Stimulated activated CD4-positive, alpha-beta T cell treated with anti-CD3 and anti-CD28 coated beads, Interleukin-1b, Interleukin-23, amount 100 ng/mL, for 24 hours (primary cell): ENCODE measurements at regions not wholly inside any gene's neighbourhood (a gene's known extent, or its start where the extent isn't known, plus 50 kb on each side); places are given as distances from the start of the nearest gene placed in this dataset.
"Not testable (repeated sequence)": the region's sequence is repeated elsewhere in the genome, so short reads cannot be mapped to it uniquely, and the experiment has no call there.

Source experiments
- DNase-seq, 4 experiments: peaks; one replicate each; pipeline ENCODE4 v3.0.0-alpha.2; 2020; ENCODE audit warnings: low read depth in 4 of 4, low spot score in 1 of 4

DNA sequence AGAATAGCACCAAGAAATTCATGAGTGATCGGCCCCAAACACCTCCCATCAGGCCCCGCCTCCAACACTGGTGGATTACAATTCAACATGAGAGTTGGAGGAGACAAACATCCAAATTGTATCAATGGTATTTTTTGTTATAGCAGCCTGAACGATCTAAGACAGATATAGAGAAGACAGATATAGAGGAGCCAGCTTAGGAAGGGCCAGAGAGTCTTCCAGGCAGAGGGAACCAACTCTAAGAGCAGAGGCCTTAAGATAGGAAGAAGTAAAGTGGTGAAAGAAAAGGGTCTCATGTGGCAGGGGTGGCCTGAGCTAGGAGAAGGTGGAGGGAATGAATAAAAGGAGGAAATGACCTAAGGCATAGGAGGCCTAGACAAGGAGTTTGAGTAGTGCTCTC lies 158.8 kb upstream of the TBL1XR1 start:
- DNase-seq: no peak

DNA sequence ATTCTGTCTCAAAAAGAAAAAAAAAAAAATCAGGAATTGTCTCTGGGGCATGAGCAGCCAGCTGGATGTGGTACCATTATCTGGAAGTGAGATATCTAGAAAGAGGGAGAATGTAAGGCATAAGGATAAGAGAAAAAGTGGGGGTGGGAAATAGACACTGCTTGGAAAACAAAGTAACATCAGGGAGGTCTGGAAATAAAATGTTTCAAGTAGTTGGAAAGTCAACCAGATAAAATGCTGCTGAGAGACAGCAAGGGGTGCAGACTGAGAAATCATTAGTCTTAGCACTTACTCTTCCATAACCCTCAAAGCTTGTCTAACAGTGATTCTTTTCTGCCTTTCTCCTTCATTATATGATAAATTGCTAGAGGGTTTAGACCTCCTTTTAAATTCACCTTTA lies 159.7 kb upstream of the TBL1XR1 start:
- DNase-seq: no peak

DNA sequence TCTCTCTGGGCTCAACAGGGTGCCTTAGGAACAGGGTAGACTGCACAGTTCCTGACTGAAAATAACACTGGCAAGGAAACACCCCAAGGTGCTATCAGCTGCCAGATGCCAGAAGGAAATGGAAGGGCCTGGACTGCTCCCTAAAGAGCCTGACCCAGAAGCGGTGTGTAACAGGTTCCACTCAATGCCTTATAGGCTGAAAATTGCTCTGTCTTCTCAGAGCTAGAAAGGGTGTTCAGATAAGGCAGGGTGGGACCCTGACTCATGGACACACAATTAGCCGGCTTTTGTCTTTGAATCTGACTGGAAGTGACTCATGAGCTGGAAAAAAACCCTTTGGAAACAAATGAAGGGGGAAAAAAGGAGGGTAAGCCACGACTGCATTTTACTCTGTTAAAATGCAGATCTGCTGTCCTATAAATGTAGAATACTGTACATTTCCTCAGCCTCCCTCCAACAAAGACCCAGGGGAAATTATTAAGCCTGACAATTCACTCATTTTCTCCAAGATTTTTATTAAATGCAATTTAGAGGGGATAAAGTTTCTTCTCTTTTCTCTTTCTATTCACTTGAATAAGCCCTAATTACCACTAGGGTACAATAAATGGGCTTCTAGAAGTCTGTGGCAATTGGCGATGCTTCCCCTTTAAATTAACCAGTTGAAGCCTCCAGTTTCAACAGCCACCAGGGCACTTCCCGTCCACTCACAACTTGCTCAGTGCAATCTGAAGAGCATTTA lies 160.2 kb upstream of the TBL1XR1 start:
- no peak for DNase-seq

DNA sequence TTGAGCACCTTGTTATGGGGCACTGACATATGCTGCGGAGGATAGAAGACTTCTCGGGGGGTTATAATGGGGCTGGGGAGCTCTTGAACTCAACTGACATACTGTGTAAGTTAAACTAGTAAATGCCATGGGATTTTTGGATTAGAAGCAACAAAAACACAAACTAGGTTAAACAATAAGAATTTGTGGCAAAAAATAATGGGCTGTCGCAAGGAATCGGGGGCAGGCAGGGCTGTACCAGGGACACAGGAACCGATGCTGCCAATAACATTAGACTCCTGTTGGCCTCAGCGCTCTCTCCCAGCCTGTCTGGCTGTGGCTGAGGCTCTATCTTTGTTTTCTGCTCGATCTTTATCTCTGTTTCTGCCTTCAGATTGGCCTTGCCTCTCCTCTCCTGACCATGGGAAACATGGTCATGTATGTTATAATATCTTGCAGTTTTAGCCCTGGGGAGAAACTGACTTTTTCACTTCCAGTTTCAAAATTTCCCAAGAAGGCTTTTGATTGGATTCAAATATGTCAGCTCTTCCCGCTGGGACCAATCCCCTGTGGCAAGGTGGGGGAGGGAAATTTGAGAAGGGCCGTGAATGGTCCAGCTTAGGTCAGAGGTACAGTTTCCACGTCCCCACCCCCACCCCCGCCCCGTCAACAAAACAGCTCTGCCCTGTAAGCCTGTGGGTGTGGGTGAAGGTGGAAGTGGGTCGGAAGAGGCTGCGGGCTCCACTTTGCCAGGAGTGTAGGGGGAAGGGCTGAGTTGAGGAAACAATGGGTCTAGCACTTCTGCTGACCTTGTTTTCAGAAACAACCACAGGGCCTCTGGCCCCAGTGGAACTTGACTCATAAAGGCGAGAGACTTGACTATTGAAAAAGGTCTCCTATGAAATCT lies 161.1 kb upstream of the TBL1XR1 start:
- DNase-seq: peak in 1 of 4 experiments; percentile 53

DNA sequence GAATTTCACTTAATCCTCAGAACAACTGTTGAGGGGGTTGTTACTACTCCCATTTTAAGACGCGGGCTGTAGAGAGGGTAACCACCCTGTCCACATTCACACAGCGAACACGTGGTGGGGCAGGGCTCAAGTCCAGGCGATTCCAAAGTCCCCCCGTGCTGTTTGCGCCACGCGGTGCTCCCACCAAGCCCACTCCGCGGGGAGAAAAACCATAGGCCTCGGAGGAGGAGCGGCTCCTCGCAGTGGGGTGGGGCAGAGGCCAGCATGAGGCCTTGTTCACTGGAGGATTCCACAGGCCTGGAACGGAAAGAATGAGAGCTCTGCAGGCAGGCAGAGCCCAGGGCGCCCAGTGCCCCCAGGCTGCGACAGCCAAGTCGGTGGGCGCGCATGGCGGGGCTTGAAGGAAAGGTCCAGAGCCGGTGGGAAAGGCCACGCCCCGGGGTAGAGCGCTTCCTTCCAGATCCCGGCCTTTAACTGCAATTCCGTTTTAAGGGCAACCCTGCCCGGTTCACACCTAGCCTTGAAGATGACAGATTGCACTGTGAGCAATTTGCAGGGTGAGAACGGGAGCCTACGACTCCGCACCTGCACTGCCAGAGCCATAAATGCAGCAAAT lies 161.8 kb upstream of the TBL1XR1 start:
- no peak for DNase-seq

DNA sequence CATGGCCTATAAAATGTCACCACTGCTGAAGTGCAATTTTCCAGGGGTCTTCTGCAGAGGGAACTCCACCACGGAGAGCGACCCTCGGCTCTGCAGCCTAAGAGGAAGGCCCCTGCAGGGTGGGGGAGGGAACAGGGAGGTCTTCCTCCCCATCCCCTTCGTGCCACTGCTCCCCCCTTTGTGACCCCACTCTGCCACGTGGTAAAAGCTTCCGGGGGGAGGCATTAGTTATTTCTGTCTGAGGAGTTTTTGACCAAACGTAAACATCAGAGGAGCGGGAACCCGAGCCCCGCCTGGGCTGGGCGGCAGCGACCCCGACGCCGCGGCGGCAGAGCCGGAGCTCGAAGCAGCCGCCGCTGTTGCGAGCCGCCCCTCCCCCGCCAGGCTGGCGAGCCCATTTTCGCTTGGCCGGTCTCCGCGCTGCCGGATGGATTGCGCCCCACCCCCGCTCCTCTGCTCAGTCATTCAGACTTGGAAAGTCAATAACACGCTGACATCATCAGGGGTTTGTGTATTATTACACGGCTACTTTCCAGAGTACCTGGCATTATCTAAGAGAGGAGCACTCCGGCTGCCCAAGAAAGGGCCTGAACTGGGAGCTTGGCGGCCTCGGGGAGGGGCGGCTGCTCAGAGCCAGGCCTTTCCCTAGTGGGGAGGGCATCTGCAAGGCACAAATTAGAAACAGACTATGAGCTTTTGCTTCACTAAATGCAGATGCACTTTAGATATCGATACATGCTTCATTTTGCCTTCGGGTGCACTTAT lies 162.5 kb upstream of the TBL1XR1 start:
- peak; percentile 90 to 97 (median 93) for DNase-seq

DNA sequence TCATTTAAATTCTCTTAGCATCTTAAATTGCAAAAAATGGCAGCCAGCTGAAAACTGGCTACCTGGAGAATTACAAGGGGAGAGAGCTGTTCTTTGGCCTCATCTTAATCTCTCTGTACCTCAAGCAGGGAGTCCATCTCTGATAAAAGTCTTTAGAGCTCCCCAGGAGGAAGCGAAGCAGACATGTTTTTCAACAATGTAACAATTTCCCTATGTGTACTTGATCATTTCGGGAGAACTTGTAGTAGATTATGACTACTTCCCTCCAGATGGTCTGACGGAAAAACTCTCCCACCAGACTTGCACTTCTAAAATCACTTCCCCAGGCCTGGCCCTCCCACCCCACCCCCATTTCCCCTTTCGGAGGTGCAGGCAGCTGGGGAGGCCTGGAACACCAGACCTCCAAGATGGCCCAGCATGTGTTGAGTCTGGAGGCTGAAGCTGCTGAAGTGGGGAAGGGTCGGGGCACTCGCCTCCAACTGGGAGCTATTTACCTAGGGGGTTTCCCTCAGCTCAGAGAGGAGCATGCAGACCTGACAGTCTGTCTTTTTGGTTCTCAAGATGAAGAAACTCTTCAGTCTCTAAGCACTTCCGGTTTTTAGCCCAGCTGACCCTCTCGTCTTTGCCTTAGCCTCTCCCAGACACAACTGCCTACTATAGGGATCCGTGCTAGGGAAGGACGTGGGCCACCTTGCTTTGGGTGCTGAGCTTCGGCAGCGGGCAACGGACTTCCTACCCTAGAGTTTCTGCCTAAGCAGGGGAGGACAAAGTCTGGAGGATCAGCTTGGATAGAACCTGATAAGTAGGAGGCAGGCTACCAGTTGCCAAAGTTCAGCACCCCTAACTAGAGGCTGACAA lies 164.0 kb upstream of the TBL1XR1 start:
- DNase-seq: no peak

DNA sequence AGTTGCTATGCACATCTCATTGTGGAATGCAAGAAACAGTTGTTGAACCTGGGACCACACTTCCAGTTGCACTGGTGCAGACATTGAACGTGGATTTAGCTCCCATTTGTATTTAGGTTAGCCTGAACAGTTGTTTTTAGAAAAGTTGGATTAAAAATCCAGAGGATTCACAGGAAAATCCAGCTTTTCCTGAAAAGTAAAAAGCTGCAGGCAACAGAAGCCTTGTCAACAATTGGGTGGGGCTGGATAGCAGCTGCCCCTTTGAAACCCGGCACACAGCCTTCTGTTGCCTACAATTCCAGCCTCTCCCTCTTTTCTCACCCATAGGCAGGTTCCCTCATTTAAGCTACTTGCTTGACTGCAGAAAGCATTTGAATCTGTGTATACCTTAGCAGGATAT lies 165.3 kb upstream of the TBL1XR1 start:
- DNase-seq: no peak

DNA sequence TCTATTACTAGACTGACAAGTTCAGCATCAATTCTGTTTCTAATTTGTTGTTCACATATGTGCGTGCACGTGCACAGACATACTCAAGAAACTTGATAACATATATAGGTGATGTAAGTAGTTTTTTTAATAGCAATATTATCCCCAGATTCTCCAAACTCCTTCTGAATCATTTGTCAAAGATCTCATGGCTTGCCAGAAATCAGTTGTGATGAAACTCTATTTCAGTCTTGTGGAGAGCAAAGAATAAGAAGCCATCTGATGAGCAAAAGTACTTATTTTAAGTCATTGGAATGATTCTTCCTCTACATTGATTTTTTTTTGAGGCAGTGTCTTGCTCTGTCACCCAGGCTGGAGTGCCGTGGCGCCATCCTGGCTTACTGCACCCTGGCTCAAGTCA lies 167.0 kb upstream of the TBL1XR1 start:
- no peak for DNase-seq

DNA sequence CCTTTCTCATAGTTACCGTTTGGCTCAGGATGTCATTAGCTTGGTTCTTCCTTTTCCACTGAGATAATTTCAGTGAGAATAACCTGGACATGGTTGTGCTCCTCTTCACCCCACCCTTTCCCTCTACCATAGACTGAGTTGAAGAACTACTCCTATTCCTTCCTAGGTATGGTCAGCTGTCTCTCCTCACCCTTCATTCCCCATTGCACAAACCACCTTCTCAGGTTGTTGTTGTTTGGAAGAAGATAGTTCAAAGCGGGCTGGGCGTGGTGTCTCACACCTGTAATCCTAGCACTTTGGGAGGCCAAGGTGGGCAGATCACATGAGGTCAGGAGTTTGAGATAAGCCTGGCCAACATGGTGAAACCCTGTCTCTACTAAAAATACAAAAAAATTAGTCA lies 168.0 kb upstream of the TBL1XR1 start:
- not testable (repeated sequence) for DNase-seq

DNA sequence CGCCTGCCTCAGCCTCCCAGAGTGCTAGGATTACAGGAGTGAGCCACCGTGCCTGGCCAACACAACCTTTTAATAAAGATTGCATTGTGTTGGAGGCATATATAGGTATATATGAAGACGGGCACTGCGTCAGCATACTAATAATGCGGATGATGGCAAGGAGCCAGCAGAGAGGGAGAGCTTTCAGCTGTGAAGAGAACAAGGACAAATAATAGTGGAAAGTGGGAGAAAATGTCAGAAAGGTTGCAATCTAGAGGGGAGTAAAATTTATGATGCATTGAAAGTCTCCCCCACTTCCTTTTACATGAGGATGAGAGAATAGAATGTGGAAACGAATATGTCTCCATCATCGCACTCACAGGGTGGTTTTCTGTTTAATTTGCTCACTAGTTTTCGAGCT lies 170.5 kb upstream of the TBL1XR1 start:
- no peak for DNase-seq

DNA sequence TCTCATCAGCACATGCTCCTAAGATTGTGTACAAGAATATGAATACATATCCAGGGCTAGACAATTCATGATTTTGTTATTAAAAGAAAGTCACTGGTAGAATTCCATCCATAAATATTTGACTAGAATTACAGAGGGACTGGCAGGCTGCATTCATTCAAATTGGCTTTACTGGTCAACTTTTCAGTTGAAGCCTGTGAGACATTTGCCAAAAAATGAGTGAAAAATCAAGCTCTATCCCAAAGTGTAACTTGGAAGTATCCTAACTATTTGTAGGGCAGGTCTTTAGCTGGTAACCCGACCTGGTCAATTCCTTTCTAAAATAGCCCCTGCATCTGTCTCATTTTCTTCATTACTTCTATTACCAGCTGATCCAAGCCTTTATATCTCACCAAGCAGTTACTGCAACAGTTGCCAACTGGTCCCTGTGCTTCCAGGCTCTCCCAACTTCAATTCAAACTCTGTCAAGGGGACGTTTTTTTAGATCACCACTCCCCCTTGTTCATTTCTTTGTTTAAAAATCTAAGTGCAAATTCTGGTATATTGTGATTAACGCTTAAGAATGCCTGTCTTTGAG lies 173.1 kb upstream of the TBL1XR1 start:
- no peak for DNase-seq

DNA sequence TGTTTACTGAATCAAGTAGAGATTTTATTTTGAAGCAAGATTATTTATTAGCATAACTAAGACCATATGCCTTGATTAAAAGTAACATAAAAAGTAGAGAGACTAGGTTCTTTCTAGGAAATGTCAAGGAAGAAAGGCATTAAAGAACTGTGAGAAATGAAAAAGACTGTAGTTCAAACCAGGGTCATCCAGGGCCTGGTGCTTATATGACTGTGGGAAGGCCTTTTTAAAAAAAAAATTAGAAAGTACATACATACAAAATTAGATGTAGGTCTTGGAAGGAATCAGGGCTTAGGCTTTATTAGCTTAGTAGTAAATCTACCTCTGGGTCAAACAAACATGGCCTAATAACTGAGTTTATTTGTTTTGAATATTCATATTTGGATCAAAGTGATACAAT lies 173.9 kb upstream of the TBL1XR1 start:
- DNase-seq: no peak

DNA sequence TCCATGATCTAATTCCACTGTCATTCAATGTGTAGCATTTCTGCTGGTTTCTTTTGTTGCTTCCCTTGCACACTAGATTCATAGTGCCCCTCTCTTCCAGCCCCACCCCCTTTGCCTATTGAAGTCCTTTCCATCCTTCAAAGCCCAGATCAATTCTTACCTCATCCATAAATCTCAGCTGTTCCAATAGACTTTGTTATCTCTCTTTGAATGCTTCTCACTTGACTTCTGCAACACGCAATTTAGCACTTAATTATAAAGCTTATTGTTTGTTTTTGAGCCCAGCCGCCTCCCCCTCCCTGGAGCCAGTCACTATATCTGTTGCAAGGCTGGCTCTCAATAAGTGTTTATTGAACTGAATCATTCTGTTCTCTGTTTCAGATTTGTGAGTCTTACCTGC lies 174.6 kb upstream of the TBL1XR1 start:
- no peak for DNase-seq

DNA sequence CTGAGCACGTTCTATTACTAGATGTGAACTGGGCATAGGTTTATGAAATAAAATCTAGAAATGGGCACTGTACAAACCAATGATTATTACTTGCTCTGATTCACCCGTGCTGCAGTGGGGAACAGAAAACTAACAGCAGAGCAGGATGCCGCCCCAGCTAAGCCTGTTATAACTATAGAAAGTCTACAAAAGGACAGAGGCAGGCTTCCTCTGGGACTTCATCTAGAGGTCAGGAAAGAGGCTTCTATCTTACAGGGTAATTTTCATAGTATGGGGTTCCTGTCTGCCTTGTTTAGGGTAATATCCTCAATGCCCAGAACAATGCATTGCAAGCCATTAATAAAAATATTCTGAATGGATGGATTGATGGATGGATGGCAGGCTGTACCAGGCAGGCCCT lies 177.0 kb upstream of the TBL1XR1 start:
- no peak for DNase-seq

DNA sequence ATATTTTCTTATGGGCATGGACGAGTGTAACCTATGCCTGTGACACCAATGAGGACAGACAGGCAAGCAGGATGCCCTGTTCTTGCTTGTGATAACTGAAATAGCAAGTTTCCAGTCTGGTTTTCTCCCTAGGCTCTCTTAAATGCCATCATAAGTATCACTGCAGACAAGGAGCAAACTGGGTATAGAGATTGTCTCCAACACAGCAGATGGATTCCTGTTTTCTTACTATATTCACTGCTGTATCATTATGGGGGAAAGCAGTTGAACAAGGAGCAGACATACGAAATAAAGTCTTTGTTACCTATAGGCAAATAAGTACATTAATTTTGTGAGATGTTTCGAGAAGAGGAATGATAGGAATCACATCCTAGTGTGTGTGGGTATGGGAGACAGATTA lies 178.0 kb upstream of the TBL1XR1 start:
- DNase-seq: no peak

DNA sequence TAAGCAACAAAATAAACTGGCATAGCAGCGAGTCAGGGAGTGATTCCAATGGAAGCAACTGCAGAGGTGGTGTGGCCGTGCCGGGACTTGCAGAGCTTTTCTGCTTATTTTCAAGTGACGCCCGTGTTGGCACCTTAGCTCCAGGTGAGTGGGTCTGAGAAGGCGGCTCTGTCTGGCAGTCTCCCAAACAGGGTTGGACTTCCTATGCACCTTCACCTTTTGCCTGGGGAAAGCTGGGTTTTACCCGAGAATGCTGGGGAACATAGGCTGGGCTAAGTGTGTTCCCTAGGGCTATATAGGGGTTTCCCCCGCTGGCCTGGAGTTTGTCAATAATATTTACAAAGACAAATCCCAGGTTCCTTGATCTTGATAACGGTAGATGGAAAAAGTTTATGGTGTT lies 179.9 kb upstream of the TBL1XR1 start:
- no peak for DNase-seq

DNA sequence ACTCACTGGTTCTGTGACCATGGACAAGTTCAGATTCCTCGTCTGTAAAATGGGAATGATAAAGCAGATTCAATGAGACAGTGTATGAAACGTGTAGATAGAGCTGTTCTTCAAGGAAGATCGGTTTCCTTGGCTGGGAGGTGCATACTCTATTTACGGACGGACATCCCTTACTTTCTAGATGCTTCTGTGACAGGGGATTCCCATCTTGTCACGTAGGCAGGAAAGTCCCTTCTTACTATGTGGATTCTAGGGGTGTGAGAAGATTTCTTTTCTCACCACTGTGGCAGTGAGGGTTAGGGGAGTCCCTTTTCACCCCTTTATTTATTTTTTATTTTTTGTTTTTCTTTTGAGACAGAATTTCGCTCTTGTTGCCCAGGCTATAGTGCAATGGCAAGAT lies 180.9 kb upstream of the TBL1XR1 start:
- DNase-seq: no peak

DNA sequence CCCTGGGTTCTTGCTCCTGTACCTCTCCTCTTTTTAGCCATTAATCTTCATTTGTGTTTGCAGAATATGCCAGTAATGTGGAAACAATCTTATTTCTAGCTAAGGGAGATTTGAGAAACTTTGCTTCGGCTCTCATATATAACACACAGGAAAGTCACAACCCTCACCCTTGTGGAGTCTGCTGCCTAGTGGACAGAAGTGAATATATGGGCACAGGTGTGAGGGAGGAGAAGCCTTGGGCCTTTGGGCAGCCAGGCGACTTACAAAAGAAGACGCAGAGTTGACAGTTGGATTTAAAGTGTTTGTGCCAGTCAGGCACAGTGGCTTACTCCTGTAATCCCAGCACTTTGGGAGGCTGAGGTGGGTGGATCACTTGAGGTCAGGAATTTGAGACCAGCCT lies 181.8 kb upstream of the TBL1XR1 start:
- no peak for DNase-seq

DNA sequence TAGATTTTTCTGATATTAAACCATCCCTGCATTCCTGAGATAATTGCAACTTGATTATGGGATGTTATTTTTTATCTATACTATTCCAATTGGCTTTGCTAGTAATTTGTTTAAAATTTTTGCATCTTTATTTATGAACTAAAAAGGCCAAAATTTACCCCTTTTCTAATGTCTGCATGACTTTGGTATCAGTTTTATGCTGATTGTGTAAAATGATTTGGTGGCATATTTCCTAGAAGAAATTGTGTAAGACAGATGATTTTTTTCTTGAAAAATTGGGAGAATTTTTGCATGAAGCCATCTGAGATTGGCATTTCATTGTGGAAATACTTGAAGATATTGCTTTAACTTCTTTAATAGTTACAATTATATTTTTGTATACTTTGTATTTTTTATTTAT lies 183.8 kb upstream of the TBL1XR1 start:
- DNase-seq: no peak
